OCI-LY1 (cell line): ENCODE measurements at regions not wholly inside any gene's neighbourhood (a gene's known extent, or its start where the extent isn't known, plus 50 kb on each side); places are given as distances from the start of the nearest gene placed in this dataset.

Experiments used
- CTCF ChIP-seq: fragments of 200-600 bp; sonication (generic), shearing (Covaris generic); IDR thresholded peaks from 2 replicates; pipeline ENCODE4 v1.5.1; 2017; ENCODE audit warnings: mild to moderate bottlenecking, antibody characterized with exemption, low read length, moderate library complexity, mixed read lengths
- EZH2 ChIP-seq: fragments of 200-600 bp; sonication (generic), shearing (Covaris generic); IDR thresholded peaks from 2 replicates; pipeline ENCODE4 v1.8.0; 2017; ENCODE audit warnings: borderline replicate concordance, mixed run types, mild to moderate bottlenecking, antibody characterized with exemption, low read length, moderate library complexity, mixed read lengths

DNA sequence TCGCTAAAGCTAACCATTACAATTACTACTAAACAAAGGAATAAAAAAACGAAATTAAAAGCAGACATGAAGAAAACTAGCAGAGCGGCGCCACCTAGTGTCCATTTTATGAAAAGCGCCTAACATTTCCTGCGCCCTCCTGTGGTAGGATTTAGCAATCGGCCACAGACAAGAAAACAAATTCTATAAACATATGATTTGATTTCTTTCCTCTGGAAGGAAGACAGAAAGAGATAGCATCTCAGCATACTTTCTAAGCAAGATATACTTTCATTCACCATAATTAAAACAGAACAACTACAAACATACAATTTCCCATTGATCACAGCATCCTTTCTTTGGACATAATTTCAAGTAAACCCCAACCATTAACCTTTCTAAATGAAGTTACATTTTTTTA is 337.7 kb upstream of the NPVF start:
- TF ChIP-seq CTCF (peak; percentile 100), EZH2 (no peak)
